ENCODE measurements at regions not wholly inside any gene's neighbourhood (a gene's known extent, or its start where the extent isn't known, plus 50 kb on each side); places are given as distances from the start of the nearest gene placed in this dataset.

DNA sequence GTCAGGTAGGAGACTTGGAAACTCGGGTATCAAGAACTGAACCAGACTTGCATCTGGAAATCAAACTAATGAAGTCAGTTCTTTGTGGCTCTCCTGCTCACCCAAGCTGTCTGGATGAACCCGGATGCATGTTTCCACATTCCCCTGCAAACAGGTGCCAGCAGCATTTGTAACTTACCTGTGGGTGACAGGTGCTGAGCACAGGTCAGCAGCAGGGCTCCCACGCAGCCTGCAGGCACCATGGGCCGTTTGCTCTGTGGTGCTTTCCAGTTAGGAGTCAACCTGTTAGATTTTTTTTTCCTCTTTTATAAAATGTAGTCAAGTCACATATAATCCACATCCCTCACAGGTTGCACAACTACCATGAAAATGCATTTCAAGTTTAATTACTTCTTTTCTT is 385.6 kb upstream of the ADGRL3 start:
- TF ChIP-seq CTCF (IDR thresholded peaks at IDR 0.05) = no peak
- TF ChIP-seq POLR2A (IDR thresholded peaks at IDR 0.05) = no peak

Measured in lower leg skin (tissue), 3 donors.